Astrocyte (in vitro differentiated cells and primary cell): ENCODE measurements at regions not wholly inside any gene's neighbourhood (a gene's known extent, or its start where the extent isn't known, plus 50 kb on each side); places are given as distances from the start of the nearest gene placed in this dataset.

ENCODE experiments used
- DNase-seq: peaks from one replicate; pipeline ENCODE4 v3.0.0-alpha.2; 2010; ENCODE audit warnings: low read depth
- FAIRE-seq: peaks from 2 replicates; lab custom pipeline; 2011; peaks lifted over from hg19 to GRCh38; lab: Jason Lieb, UNC
- H2AFZ ChIP-seq: 2 replicates; pipeline ENCODE4 v1.6.0; 2012; ENCODE audit warnings: low read depth, low read length, inconsistent platforms
- H3K27ac ChIP-seq: 2 replicates; pipeline ENCODE4 v1.5.1; 2011; ENCODE audit warnings: low read depth, low read length, inconsistent platforms
- H3K27me3 ChIP-seq: 2 replicates; pipeline ENCODE4 v1.6.0; 2011; ENCODE audit warnings: low read length, inconsistent platforms; ENCODE audit not compliant: insufficient read depth
- H3K36me3 ChIP-seq: 2 replicates; pipeline ENCODE4 v1.5.1; 2011; ENCODE audit warnings: low read length, inconsistent platforms; ENCODE audit not compliant: insufficient read depth
- H3K4me1 ChIP-seq: 2 replicates; pipeline ENCODE4 v1.5.1; 2011; ENCODE audit warnings: low read length, inconsistent platforms; ENCODE audit not compliant: insufficient read depth
- H3K4me2 ChIP-seq: 2 replicates; pipeline ENCODE4 v1.6.0; 2012; ENCODE audit warnings: low read length, inconsistent platforms
- H3K4me3 ChIP-seq: 2 replicates; pipeline ENCODE4 v1.5.1; 2011; ENCODE audit warnings: low read depth, mild to moderate bottlenecking, low read length, inconsistent platforms; ENCODE audit not compliant: insufficient read depth
- H3K79me2 ChIP-seq: 2 replicates; pipeline ENCODE4 v1.6.0; 2012; ENCODE audit warnings: mild to moderate bottlenecking, low read length, inconsistent platforms; ENCODE audit not compliant: insufficient read depth
- H3K9ac ChIP-seq: 2 replicates; pipeline ENCODE4 v1.6.0; 2012; ENCODE audit warnings: mild to moderate bottlenecking, low read length, inconsistent platforms
- H3K9me3 ChIP-seq: 2 replicates; pipeline ENCODE4 v1.5.1; 2012; ENCODE audit warnings: low read depth, mild to moderate bottlenecking, low read length, inconsistent platforms; ENCODE audit not compliant: insufficient read depth
- H4K20me1 ChIP-seq: 2 replicates; pipeline ENCODE4 v1.6.0; 2012; ENCODE audit warnings: low read length, inconsistent platforms; ENCODE audit not compliant: insufficient read depth
- H3K27ac Mint-ChIP-seq: one replicate; pipeline ENCODE4 v1.8.0; 2021; ENCODE audit warnings: mild to moderate bottlenecking, mixed read lengths; ENCODE audit not compliant: unreplicated experiment
- H3K27me3 Mint-ChIP-seq: one replicate; pipeline ENCODE4 v1.8.0; 2021; ENCODE audit warnings: low read depth, mixed read lengths; ENCODE audit not compliant: unreplicated experiment
- H3K36me3 Mint-ChIP-seq: one replicate; pipeline ENCODE4 v1.8.0; 2021; ENCODE audit warnings: low read depth, mixed read lengths; ENCODE audit not compliant: unreplicated experiment
- H3K4me1 Mint-ChIP-seq: one replicate; pipeline ENCODE4 v1.8.0; 2021; ENCODE audit warnings: low read depth, mixed read lengths; ENCODE audit not compliant: unreplicated experiment
- H3K4me3 Mint-ChIP-seq: one replicate; pipeline ENCODE4 v1.8.0; 2021; ENCODE audit warnings: mild to moderate bottlenecking, moderate library complexity, mixed read lengths; ENCODE audit not compliant: unreplicated experiment
- H3K9me3 Mint-ChIP-seq: one replicate; pipeline ENCODE4 v1.8.0; 2021; ENCODE audit warnings: mild to moderate bottlenecking, mixed read lengths; ENCODE audit not compliant: unreplicated experiment
- EZH2 ChIP-seq: IDR thresholded peaks from 2 replicates; pipeline ENCODE4 v1.6.1; 2012; ENCODE audit warnings: mild to moderate bottlenecking, low read length, inconsistent platforms; ENCODE audit not compliant: insufficient read depth
- TF ChIP-seq, protein P1 (sequence below): IDR thresholded peaks from 2 replicates; pipeline ENCODE4 v1.5.1; 2011; ENCODE audit warnings: low read depth, mild to moderate bottlenecking, inconsistent platforms, low read length, moderate library complexity; ENCODE audit not compliant: insufficient read depth

DNA sequence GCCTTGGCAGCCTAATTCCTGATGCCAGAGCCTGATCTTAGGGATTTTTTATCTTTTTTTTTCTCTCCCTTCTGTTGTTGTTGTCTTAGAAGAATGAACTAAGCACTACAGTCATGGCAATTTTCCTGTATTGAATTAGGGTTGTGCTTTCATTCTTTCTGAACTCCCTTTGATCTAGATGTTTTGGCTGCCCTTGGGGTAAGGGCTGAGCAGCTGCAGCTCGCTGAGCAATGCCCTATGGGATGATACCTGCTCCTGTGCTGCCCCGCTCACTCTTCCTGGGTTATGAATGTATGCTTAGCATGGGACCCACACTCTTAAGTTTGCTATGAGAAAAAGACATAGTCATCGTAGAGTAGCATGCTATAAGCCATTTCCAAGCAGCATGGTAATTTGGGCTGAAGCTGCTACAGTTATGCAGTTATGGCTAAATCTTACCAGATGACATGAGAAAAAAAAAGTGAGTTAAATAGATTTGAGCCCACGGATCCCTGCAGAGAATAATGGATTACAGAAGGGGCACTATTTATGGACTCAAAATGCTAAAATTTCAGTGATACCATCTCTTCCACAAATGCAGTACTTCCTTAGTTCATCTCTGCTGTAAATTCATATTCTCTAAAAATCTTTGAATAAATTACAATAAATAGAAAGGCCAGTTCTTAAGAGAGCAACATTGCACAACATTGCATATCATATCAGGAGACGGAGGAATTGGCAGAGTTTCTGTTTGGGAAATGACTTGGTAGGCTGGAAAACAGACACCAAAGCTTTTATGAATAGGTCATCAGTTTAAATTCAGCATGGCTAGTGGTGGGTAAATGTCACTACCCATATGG is 79.2 kb upstream of the PTHLH start:
- DNase-seq (peak; percentile 60), FAIRE-seq (no peak)
- no peak overlapping the region for H3K27ac ChIP-seq
- H3K4me1 Mint-ChIP-seq: peaks cover 7% of the 10 kb centered on the region
- no peaks in the 10 kb centered on the region for H3K9me3 ChIP-seq
- no peaks in the 10 kb centered on the region for H3K79me2 ChIP-seq
- H3K4me2 ChIP-seq: no peak overlapping the region
- H3K9ac ChIP-seq: no peak overlapping the region
- H3K27me3 Mint-ChIP-seq: no peaks in the 10 kb centered on the region
- no peak overlapping the region for H3K27ac Mint-ChIP-seq
- peak overlapping the region; percentile 15 for H2AFZ ChIP-seq
- no peaks in the 10 kb centered on the region for H3K27me3 ChIP-seq
- H3K36me3 Mint-ChIP-seq: no peaks in the 10 kb centered on the region
- TF ChIP-seq, protein P1, sequence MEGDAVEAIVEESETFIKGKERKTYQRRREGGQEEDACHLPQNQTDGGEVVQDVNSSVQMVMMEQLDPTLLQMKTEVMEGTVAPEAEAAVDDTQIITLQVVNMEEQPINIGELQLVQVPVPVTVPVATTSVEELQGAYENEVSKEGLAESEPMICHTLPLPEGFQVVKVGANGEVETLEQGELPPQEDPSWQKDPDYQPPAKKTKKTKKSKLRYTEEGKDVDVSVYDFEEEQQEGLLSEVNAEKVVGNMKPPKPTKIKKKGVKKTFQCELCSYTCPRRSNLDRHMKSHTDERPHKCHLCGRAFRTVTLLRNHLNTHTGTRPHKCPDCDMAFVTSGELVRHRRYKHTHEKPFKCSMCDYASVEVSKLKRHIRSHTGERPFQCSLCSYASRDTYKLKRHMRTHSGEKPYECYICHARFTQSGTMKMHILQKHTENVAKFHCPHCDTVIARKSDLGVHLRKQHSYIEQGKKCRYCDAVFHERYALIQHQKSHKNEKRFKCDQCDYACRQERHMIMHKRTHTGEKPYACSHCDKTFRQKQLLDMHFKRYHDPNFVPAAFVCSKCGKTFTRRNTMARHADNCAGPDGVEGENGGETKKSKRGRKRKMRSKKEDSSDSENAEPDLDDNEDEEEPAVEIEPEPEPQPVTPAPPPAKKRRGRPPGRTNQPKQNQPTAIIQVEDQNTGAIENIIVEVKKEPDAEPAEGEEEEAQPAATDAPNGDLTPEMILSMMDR: no peak
- TF ChIP-seq EZH2: no peak
- no peaks in the 10 kb centered on the region for H3K36me3 ChIP-seq
- no peak overlapping the region for H3K4me3 Mint-ChIP-seq
- peaks cover 2% of the 10 kb centered on the region for H3K9me3 Mint-ChIP-seq
- H3K4me3 ChIP-seq: no peak overlapping the region
- no peaks in the 10 kb centered on the region for H3K4me1 ChIP-seq
- H4K20me1 ChIP-seq: no peaks in the 10 kb centered on the region

DNA sequence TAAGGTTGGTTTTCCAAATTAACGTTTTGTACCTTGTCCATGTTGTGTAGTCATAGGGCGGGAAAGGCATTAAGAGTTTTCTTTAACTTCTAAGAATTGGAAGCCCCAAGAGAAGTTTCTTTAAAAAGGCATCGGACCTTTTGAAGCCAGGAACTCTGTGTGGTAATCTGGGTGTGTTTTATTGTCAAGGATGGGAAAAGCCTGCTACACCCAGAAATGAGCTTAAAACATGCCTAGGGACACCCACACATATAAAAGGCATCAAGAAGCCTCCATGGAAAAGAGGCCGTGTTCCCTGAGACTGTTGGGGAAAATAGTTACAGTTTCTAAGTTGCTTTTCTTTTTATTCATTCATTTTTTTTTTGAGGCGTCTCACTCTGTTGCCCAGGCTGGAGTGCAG is 81.0 kb upstream of the PTHLH start:
- TF ChIP-seq, protein P1: no peak
- no peak for TF ChIP-seq EZH2
- H3K27ac Mint-ChIP-seq: no peak overlapping the region
- H3K4me3 Mint-ChIP-seq: no peak overlapping the region
- Histone ChIP-seq H3K36me3 (no peaks in the 10 kb centered on the region), H3K4me1 (peaks cover 6% of the 10 kb centered on the region), H3K79me2 (no peaks in the 10 kb centered on the region), H2AFZ (no peak overlapping the region), H3K4me3 (no peak overlapping the region), H4K20me1 (no peaks in the 10 kb centered on the region), H3K4me2 (no peak overlapping the region), H3K9ac (no peak overlapping the region), H3K9me3 (no peaks in the 10 kb centered on the region), H3K27me3 (no peaks in the 10 kb centered on the region), H3K27ac (no peak overlapping the region)
- H3K27me3 Mint-ChIP-seq: no peaks in the 10 kb centered on the region
- DNase-seq: no peak
- H3K9me3 Mint-ChIP-seq: peaks cover 2% of the 10 kb centered on the region
- FAIRE-seq: no peak
- peaks cover 10% of the 10 kb centered on the region for H3K4me1 Mint-ChIP-seq
- H3K36me3 Mint-ChIP-seq: no peaks in the 10 kb centered on the region

DNA sequence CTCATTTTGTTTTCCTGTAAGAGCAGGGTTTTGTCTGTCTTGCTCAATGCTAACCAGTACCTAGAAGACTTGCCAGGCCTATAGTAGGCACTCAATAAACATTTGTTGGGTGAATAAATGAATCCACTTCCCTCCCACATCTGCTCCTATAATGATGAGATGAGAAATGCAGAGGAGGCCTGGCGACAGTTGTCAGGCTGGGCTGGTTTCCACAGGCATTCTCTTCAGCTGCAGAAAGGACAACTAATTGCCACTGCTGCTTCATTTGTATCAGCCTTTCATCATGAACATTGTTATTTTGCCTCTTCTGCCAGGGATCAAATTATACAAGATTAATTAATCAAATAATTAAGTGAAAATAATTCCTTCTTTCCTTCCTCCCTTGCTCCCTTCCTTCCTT is 82.0 kb upstream of the PTHLH start:
- H3K9ac ChIP-seq: no peak overlapping the region
- H3K4me2 ChIP-seq: no peak overlapping the region
- no peak overlapping the region for H2AFZ ChIP-seq
- Mint-ChIP-seq H3K27me3 (no peaks in the 10 kb centered on the region), H3K4me3 (no peak overlapping the region), H3K9me3 (no peaks in the 10 kb centered on the region), H3K4me1 (peaks cover 10% of the 10 kb centered on the region), H3K27ac (no peak overlapping the region), H3K36me3 (no peaks in the 10 kb centered on the region)
- FAIRE-seq (no peak), DNase-seq (no peak)
- H3K27ac ChIP-seq: no peak overlapping the region
- H3K36me3 ChIP-seq: no peaks in the 10 kb centered on the region
- TF ChIP-seq, protein P1: no peak
- no peak for TF ChIP-seq EZH2
- no peaks in the 10 kb centered on the region for H3K9me3 ChIP-seq
- H3K27me3 ChIP-seq: no peaks in the 10 kb centered on the region
- no peaks in the 10 kb centered on the region for H4K20me1 ChIP-seq
- H3K79me2 ChIP-seq: no peaks in the 10 kb centered on the region
- peaks cover 7% of the 10 kb centered on the region for H3K4me1 ChIP-seq
- H3K4me3 ChIP-seq: no peak overlapping the region
